Mucosa of descending colon (tissue), 3 donors: ENCODE measurements at regions not wholly inside any gene's neighbourhood (a gene's known extent, or its start where the extent isn't known, plus 50 kb on each side); places are given as distances from the start of the nearest gene placed in this dataset.
"Not testable (repeated sequence)": the region's sequence is repeated elsewhere in the genome, so short reads cannot be mapped to it uniquely, and the experiment has no call there.

Experiments used
- ATAC-seq: fragments of 200-7000 bp; cut with Tn5 transposase; one replicate; pipeline ENCODE4 v1.9.1; 2020; ENCODE audit warnings: mild to moderate bottlenecking, moderate library complexity
- DNase-seq, 3 donors: peaks; one replicate each; pipeline ENCODE4 v3.0.0-alpha.2; 2020
- H3K36me3 ChIP-seq: fragments of 200-600 bp; one replicate; pipeline ENCODE4 v1.8.0; 2021; ENCODE audit warnings: low read depth, mild to moderate bottlenecking
- H3K4me1 ChIP-seq: fragments of 200-600 bp; one replicate; pipeline ENCODE4 v1.8.0; 2021; ENCODE audit warnings: low read depth, mild to moderate bottlenecking
- H3K4me3 ChIP-seq: fragments of 200-600 bp; one replicate; pipeline ENCODE4 v1.8.0; 2021; ENCODE audit warnings: mild to moderate bottlenecking
- H3K9me3 ChIP-seq: fragments of 200-600 bp; one replicate; pipeline ENCODE4 v1.8.0; 2021; ENCODE audit warnings: mild to moderate bottlenecking
- intact Hi-C, 2 donors: fragments of 100-400 bp; cut with DNase I in 1 of 2; cut with micrococcal nuclease in 1 of 2; formaldehyde crosslinking; loops; one replicate each; pipeline versions ENCODE4 v1.11.0 to v1.11.1; 2022; cut with DNase I, micrococcal nuclease
- TF ChIP-seq, protein P1 (sequence below): fragments of 200-600 bp; IDR thresholded peaks from one replicate; pipeline ENCODE4 v1.8.0; 2022; ENCODE audit warnings: antibody characterized with exemption, mild to moderate bottlenecking
- donor health status: DM: no; HTN: no; CAD: no; lungs with moderate emphysema.
- donor health status: DM: no; HTN: no; CAD: no.
- donor health status: DM: no; HTN: yes; CAD: no.

DNA sequence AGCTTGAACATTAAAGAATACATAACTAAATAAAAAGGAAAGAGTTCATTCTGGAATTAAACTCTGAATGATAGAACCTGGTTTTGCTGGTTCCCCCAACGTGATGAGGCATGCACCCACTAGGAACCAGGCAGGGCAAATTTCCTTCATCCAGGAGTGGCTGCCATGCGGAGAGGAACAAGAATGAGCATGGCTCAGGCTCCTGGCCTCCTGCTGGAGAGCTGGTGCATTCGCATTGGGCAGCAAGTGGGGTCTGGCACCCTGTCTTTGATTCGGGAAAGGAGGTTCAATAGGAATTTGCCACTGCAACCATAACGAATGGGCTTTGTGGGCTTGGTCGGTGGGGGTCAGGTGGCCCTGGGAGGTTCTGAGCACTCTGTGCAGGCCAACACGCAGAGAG is 169.8 kb upstream of the TENM4 start:
- TF ChIP-seq, protein P1, sequence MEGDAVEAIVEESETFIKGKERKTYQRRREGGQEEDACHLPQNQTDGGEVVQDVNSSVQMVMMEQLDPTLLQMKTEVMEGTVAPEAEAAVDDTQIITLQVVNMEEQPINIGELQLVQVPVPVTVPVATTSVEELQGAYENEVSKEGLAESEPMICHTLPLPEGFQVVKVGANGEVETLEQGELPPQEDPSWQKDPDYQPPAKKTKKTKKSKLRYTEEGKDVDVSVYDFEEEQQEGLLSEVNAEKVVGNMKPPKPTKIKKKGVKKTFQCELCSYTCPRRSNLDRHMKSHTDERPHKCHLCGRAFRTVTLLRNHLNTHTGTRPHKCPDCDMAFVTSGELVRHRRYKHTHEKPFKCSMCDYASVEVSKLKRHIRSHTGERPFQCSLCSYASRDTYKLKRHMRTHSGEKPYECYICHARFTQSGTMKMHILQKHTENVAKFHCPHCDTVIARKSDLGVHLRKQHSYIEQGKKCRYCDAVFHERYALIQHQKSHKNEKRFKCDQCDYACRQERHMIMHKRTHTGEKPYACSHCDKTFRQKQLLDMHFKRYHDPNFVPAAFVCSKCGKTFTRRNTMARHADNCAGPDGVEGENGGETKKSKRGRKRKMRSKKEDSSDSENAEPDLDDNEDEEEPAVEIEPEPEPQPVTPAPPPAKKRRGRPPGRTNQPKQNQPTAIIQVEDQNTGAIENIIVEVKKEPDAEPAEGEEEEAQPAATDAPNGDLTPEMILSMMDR = no peak
- intact Hi-C loops = no loop called here

DNA sequence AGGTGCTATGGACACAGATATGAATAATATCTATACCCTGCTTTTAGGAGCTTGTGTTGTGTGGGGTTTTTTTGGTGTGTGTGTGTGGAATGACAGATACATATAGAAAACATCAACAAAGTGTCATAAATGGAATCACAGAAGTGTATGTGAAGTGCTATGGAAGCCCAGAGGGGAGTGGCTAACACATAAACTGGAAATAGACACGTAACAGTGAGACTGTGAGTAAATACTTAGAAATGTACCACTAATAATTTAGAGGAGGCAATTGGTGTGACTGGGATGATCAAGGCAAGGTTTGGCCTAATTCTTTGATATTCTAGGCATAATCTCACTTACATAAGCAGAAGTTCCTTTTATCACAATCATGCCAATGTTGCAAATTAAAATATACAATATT is 169.3 kb upstream of the TENM4 start:
- TF ChIP-seq, protein P1 = no peak
- H3K4me1 ChIP-seq = no peaks in the 10 kb centered on the region
- no peaks in the 10 kb centered on the region for H3K9me3 ChIP-seq
- no peak overlapping the region for H3K4me3 ChIP-seq
- ATAC-seq (no peak), DNase-seq (no peak)
- intact Hi-C loops = no loop called here
- no peaks in the 10 kb centered on the region for H3K36me3 ChIP-seq

More for the DNA sequence above, 169.8 kb upstream of the TENM4 start:
- no peaks in the 10 kb centered on the region for H3K9me3 ChIP-seq
- DNase-seq (no peak), ATAC-seq (no peak)
- H3K4me1 ChIP-seq = no peaks in the 10 kb centered on the region
- H3K36me3 ChIP-seq = no peaks in the 10 kb centered on the region
- H3K4me3 ChIP-seq = no peak overlapping the region

DNA sequence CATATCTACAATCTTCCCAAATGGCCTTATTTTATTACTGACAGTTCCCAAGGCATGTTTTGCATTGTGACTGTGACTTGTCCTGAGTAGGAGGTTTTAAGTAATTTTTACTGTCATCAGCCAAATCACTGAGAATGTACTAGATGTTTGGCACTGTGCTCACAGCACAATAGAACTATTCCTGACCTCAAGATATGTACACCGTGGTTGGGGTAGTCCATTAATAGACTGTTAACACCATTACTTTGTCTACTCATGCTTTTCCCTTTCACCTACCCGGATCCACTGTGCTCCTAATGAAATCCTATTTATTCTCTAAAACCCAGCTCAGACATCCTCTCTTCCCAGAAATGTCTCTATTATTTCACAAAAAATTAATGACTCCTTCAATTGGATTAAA is 168.7 kb upstream of the TENM4 start:
- Histone ChIP-seq H3K4me1 (no peaks in the 10 kb centered on the region), H3K4me3 (no peak overlapping the region), H3K9me3 (no peaks in the 10 kb centered on the region), H3K36me3 (no peaks in the 10 kb centered on the region)
- DNase-seq (no peak), ATAC-seq (no peak)
- TF ChIP-seq, protein P1 = no peak
- intact Hi-C loops = no loop called here

DNA sequence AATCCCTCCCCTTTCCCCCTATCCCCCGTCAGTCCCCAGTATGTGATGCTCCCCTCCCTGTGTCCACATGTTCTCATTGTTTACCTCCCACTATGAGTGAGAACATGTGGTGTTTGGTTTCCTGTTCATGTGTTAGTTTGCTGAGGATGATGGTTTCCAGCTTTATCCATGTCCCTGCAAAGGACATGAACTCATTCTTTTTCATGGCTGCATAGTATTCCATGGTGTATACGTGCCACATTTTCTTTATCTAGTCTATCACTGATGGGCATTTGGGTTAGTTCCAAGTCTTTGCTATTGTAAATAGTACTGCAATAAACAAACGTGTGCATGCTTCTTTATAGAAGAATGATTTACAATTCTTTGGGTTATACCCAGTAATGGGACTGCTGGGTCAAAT is 165.6 kb upstream of the TENM4 start:
- DNase-seq, ATAC-seq, H3K36me3 ChIP-seq, H3K4me3 ChIP-seq, H3K4me1 ChIP-seq, H3K9me3 ChIP-seq, intact Hi-C loops: not testable (repeated sequence)

DNA sequence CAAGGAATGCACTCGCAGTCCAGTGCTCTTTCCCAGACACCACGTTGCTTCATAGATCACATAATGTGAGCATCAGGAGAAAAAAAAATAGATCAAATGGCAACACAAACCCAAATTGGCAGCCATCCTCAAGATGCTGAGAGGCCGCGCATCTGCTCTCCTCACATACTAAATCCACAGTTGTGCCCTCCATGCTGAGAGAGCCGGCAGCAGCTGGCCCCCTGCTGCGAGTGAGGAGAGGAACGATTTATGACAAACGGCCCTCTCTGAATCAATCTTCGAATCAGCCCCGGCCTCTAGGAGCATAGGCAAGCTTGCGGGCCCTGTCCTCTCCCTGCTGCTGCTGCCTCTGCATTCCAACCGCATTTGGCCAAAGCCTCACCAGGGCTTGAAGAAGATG is 159.9 kb upstream of the TENM4 start:
- Histone ChIP-seq H3K4me3 (no peak overlapping the region), H3K9me3 (no peaks in the 10 kb centered on the region), H3K4me1 (no peaks in the 10 kb centered on the region), H3K36me3 (no peaks in the 10 kb centered on the region)
- intact Hi-C loops = no loop called here
- DNase-seq (no peak), ATAC-seq (no peak)
- TF ChIP-seq, protein P1 = no peak

DNA sequence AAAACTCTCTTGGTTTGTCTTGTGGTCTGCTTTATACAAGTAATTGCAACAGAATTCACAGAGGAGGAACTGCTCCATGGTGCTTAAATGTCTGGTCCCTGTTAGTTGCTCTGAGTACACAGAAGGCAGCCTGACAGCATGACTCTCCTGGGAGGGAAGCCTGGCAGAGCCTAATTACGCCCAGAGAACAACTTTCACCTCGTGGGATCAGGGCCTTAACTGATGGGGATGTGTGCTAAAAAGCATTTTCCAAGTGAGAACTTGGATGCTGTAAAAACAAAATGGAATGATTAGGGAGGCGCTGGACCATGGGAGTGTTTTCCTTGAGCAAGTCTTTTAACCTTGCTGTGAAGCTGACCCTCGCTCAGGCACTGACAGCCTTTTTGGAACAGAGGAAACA is 154.0 kb upstream of the TENM4 start:
- Histone ChIP-seq H3K4me1 (no peaks in the 10 kb centered on the region), H3K36me3 (no peaks in the 10 kb centered on the region), H3K9me3 (no peaks in the 10 kb centered on the region), H3K4me3 (no peak overlapping the region)
- no peak for DNase-seq
- no peak for ATAC-seq
- intact Hi-C loops = no loop called here
- TF ChIP-seq, protein P1 = no peak
